CD4-positive, alpha-beta T cell treated with Interleukin-17A for 4 hours (primary cell): ENCODE measurements at regions not wholly inside any gene's neighbourhood (a gene's known extent, or its start where the extent isn't known, plus 50 kb on each side); places are given as distances from the start of the nearest gene placed in this dataset.

Source experiments
- DNase-seq: peaks from one replicate; pipeline ENCODE4 v3.0.0-alpha.2; 2020; ENCODE audit warnings: mixed read lengths

DNA sequence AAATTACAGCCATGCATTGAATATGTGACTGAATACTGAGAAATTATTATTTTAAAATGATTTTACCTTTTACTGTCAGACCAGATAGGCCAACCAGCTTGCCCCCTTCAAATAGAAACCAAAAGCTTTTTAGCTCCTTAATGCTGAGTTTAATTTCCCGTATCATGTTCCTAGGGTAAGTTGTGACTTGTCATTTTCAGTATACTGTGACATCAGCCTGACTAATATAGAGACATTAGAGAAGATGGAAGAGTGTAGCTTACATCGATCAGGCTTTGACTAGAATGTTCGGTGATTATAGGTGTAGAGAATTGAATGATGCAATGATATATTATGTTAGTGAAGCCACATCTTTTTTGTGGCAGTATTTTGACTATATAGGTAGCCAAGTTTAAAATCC is 50.6 kb upstream of the ZEB2 start:
- no peak for DNase-seq
